H9 (cell line): ENCODE measurements at regions not wholly inside any gene's neighbourhood (a gene's known extent, or its start where the extent isn't known, plus 50 kb on each side); places are given as distances from the start of the nearest gene placed in this dataset.

Source experiments
- DNase-seq: peaks from one replicate; pipeline ENCODE4 v3.0.0-alpha.2; 2017
- H2AFZ ChIP-seq: one replicate; pipeline ENCODE4 v1.6.1; 2013; ENCODE audit warnings: mild to moderate bottlenecking, low read length, control low read depth, moderate library complexity
- H2AK5ac ChIP-seq: 2 replicates; pipeline ENCODE4 v1.6.1; 2013; ENCODE audit warnings: low read length, control low read depth, mixed read lengths; ENCODE audit not compliant: insufficient read length
- H2BK120ac ChIP-seq: one replicate; pipeline ENCODE4 v1.6.1; 2013; ENCODE audit warnings: low read depth, mild to moderate bottlenecking, low read length, control low read depth, inconsistent platforms; ENCODE audit not compliant: poor library complexity, severe bottlenecking
- H2BK12ac ChIP-seq: 2 replicates; pipeline ENCODE4 v1.6.1; 2013; ENCODE audit warnings: low read length, control low read depth, mixed read lengths, low read depth; ENCODE audit not compliant: insufficient read length
- H2BK15ac ChIP-seq: 2 replicates; pipeline ENCODE4 v1.6.1; 2013; ENCODE audit warnings: low read depth, low read length, control low read depth
- H2BK20ac ChIP-seq: one replicate; pipeline ENCODE4 v1.6.1; 2013; ENCODE audit warnings: low read depth, mild to moderate bottlenecking, low read length, control low read depth, inconsistent platforms; ENCODE audit not compliant: poor library complexity, severe bottlenecking
- H2BK5ac ChIP-seq: 2 replicates; pipeline ENCODE4 v1.6.1; 2013; ENCODE audit warnings: low read length, control low read depth, mixed read lengths; ENCODE audit not compliant: insufficient read length
- H3K14ac ChIP-seq: 2 replicates; pipeline ENCODE4 v1.6.1; 2013; ENCODE audit warnings: low read length, control low read depth; ENCODE audit not compliant: insufficient read depth
- H3K18ac ChIP-seq: 2 replicates; pipeline ENCODE4 v1.6.1; 2013; ENCODE audit warnings: low read depth, mild to moderate bottlenecking, mixed read lengths, low read length, control low read depth; ENCODE audit not compliant: insufficient read length
- H3K23ac ChIP-seq: 2 replicates; pipeline ENCODE4 v1.6.1; 2013; ENCODE audit warnings: low read length, control low read depth, mixed read lengths, low read depth; ENCODE audit not compliant: insufficient read length
- H3K23me2 ChIP-seq: 2 replicates; pipeline ENCODE4 v1.6.1; 2013; ENCODE audit warnings: low read depth, mild to moderate bottlenecking, mixed read lengths, low read length, control low read depth; ENCODE audit not compliant: insufficient read length, poor library complexity, severe bottlenecking
- H3K27ac ChIP-seq: 2 replicates; pipeline ENCODE4 v1.5.1; 2013; ENCODE audit warnings: low read length, control low read depth, mixed read lengths, low read depth; ENCODE audit not compliant: insufficient read length
- H3K27me3 ChIP-seq: 2 replicates; pipeline ENCODE4 v1.6.1; 2013; ENCODE audit warnings: low read length, control low read depth, inconsistent platforms; ENCODE audit not compliant: insufficient read depth
- H3K4ac ChIP-seq: 2 replicates; pipeline ENCODE4 v1.6.1; 2013; ENCODE audit warnings: low read depth, mild to moderate bottlenecking, control low read depth, inconsistent platforms, low read length, moderate library complexity
- H3K4me1 ChIP-seq: 2 replicates; pipeline ENCODE4 v1.6.1; 2013; ENCODE audit warnings: low read length, control low read depth, inconsistent platforms; ENCODE audit not compliant: insufficient read depth
- H3K4me2 ChIP-seq: 2 replicates; pipeline ENCODE4 v1.6.1; 2013; ENCODE audit warnings: low read length, control low read depth, mixed read lengths; ENCODE audit not compliant: insufficient read length, insufficient read depth
- H3K56ac ChIP-seq: 2 replicates; pipeline ENCODE4 v1.6.1; 2013; ENCODE audit warnings: low read depth, mild to moderate bottlenecking, mixed read lengths, low read length, control low read depth; ENCODE audit not compliant: insufficient read length
- H3K79me1 ChIP-seq: 2 replicates; pipeline ENCODE4 v1.6.1; 2013; ENCODE audit warnings: low read depth, mild to moderate bottlenecking, moderate library complexity, low read length, control low read depth, inconsistent platforms; ENCODE audit not compliant: insufficient read depth, poor library complexity, severe bottlenecking
- H3K79me2 ChIP-seq: 2 replicates; pipeline ENCODE4 v1.6.1; 2013; ENCODE audit warnings: low read length, control low read depth, inconsistent platforms; ENCODE audit not compliant: insufficient read depth
- H3K9ac ChIP-seq: 2 replicates; pipeline ENCODE4 v1.6.1; 2013; ENCODE audit warnings: low read length, control low read depth, mixed read lengths; ENCODE audit not compliant: insufficient read length; ENCODE audit errors: extremely low read depth
- H3K9me3 ChIP-seq: one replicate; pipeline ENCODE4 v1.6.1; 2013; ENCODE audit warnings: low read depth, low read length, inconsistent platforms; ENCODE audit not compliant: control insufficient read depth
- H3T11ph ChIP-seq: one replicate; pipeline ENCODE4 v1.6.1; 2013; ENCODE audit warnings: mild to moderate bottlenecking, low read length, control low read depth, inconsistent platforms
- H4K20me1 ChIP-seq: one replicate; pipeline ENCODE4 v1.6.1; 2013; ENCODE audit not compliant: control insufficient read depth, insufficient read length, insufficient read depth
- H4K5ac ChIP-seq: 2 replicates; pipeline ENCODE4 v1.6.1; 2013; ENCODE audit warnings: low read depth, mild to moderate bottlenecking, mixed read lengths, low read length, control low read depth; ENCODE audit not compliant: insufficient read length
- H4K8ac ChIP-seq: replicated peaks from 2 replicates; pipeline ENCODE4 v1.6.1; 2013; ENCODE audit warnings: low read length, control low read depth, mixed read lengths, low read depth; ENCODE audit not compliant: insufficient read length
- H4K91ac ChIP-seq: 2 replicates; pipeline ENCODE4 v1.6.1; 2013; ENCODE audit warnings: low read depth, mild to moderate bottlenecking, moderate library complexity, mixed read lengths, low read length, control low read depth; ENCODE audit not compliant: insufficient read length
- H3K27ac Mint-ChIP-seq, 3 experiments: 2 replicates in 2 of 3; 3 replicates in 1 of 3; pipeline ENCODE4 v1.8.0; 2020 to 2021; ENCODE audit warnings: mixed read lengths in 3 of 3, mild to moderate bottlenecking in 1 of 3, moderate library complexity in 1 of 3
- H3K27me3 Mint-ChIP-seq: 2 replicates; pipeline ENCODE4 v1.8.0; 2021; ENCODE audit warnings: low read depth, mild to moderate bottlenecking, moderate library complexity, mixed read lengths
- H3K36me3 Mint-ChIP-seq, 3 experiments: 2 replicates in 2 of 3; 3 replicates in 1 of 3; pipeline ENCODE4 v1.8.0; 2020 to 2021; ENCODE audit warnings: low read depth in 3 of 3, mixed read lengths in 3 of 3; ENCODE audit not compliant: insufficient read depth in 1 of 3
- H3K4me1 Mint-ChIP-seq, 2 experiments: 2 replicates each; pipeline ENCODE4 v1.8.0; 2020; ENCODE audit warnings: mixed read lengths in 2 of 2
- H3K4me3 Mint-ChIP-seq, 2 experiments: 2 replicates in 1 of 2; 3 replicates in 1 of 2; pipeline ENCODE4 v1.8.0; 2020 to 2021; ENCODE audit warnings: mild to moderate bottlenecking in 2 of 2, mixed read lengths in 2 of 2, moderate library complexity in 1 of 2
- H3K9me3 Mint-ChIP-seq, 2 experiments: 2 replicates in 1 of 2; 3 replicates in 1 of 2; pipeline ENCODE4 v1.8.0; 2020; ENCODE audit warnings: mild to moderate bottlenecking in 2 of 2, mixed read lengths in 2 of 2, moderate library complexity in 1 of 2
- WGBS: extraction: QIAGEN DNeasy Blood & Tissue Kit; methylation state at CpG from one replicate; pipeline ENCODE4 v1.1.7; 2013; ENCODE audit warnings: missing lambda C conversion rate, low lambda C conversion rate, mixed read lengths; ENCODE audit not compliant: insufficient read length; ENCODE audit errors: extremely low coverage; 5-methylcytosine and 5-hydroxymethylcytosine counted together
- TF ChIP-seq, protein P1 (sequence below): fragments of 200-600 bp; sonication (generic); conservative IDR thresholded peaks from 3 replicates; pipeline ENCODE4 v1.8.0; 2021; ENCODE audit warnings: antibody characterized with exemption, mild to moderate bottlenecking

DNA sequence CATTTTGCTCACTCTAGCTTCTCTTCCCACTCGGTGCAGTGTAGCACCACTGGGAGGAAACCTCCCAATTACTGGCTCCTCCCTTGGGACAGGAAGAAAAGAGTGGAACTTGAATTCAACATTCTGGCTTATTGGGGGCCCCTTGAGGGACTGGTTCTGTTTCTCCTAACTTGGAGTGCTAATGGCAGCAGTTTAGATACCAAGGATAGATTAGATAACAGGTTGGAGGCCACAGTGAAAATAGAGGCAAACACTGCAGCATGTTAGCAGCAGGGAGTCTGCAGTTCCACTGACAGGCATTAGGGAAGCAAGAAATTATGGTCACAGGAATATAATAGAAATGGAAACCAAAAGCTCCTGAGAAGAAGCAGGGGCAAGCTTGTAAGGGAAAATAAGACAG is 322.0 kb downstream of the ABCC12 start:
- Histone ChIP-seq H2BK15ac (no peak overlapping the region), H3K23ac (no peak overlapping the region), H2BK20ac (no peak overlapping the region), H2AK5ac (no peak overlapping the region), H3K27ac (no peak overlapping the region), H2BK5ac (no peak overlapping the region), H3K23me2 (no peaks in the 10 kb centered on the region), H3K79me1 (no peaks in the 10 kb centered on the region), H3K14ac (no peak overlapping the region), H4K5ac (no peak overlapping the region), H3T11ph (no peak overlapping the region), H2BK12ac (no peak overlapping the region), H3K4ac (no peak overlapping the region), H3K9ac (no peak overlapping the region), H3K9me3 (no peaks in the 10 kb centered on the region), H3K79me2 (no peaks in the 10 kb centered on the region), H2AFZ (no peak overlapping the region), H4K8ac (no peak overlapping the region), H4K91ac (no peak overlapping the region), H4K20me1 (no peaks in the 10 kb centered on the region), H3K4me1 (no peaks in the 10 kb centered on the region), H2BK120ac (no peak overlapping the region), H3K18ac (no peak overlapping the region), H3K56ac (no peak overlapping the region), H3K27me3 (no peaks in the 10 kb centered on the region), H3K4me2 (no peak overlapping the region)
- Mint-ChIP-seq H3K27ac (no peak overlapping the region), H3K4me3 (no peak overlapping the region), H3K9me3 (peaks cover 16 to 25% of the 10 kb centered on the region in 2 experiments), H3K4me1 (no peaks in the 10 kb centered on the region), H3K36me3 (peaks cover 5 to 21% (median 19%) of the 10 kb centered on the region in 3 experiments), H3K27me3 (peaks cover 1% of the 10 kb centered on the region; the same call in 1 of the 2 replicates)
- no CpG with 5 or more reads among the region's 1 CpG for WGBS
- TF ChIP-seq, protein P1, sequence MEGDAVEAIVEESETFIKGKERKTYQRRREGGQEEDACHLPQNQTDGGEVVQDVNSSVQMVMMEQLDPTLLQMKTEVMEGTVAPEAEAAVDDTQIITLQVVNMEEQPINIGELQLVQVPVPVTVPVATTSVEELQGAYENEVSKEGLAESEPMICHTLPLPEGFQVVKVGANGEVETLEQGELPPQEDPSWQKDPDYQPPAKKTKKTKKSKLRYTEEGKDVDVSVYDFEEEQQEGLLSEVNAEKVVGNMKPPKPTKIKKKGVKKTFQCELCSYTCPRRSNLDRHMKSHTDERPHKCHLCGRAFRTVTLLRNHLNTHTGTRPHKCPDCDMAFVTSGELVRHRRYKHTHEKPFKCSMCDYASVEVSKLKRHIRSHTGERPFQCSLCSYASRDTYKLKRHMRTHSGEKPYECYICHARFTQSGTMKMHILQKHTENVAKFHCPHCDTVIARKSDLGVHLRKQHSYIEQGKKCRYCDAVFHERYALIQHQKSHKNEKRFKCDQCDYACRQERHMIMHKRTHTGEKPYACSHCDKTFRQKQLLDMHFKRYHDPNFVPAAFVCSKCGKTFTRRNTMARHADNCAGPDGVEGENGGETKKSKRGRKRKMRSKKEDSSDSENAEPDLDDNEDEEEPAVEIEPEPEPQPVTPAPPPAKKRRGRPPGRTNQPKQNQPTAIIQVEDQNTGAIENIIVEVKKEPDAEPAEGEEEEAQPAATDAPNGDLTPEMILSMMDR, result no peak
- DNase-seq, result no peak
